ENCODE measurements at regions not wholly inside any gene's neighbourhood (a gene's known extent, or its start where the extent isn't known, plus 50 kb on each side); places are given as distances from the start of the nearest gene placed in this dataset.
"Not testable (repeated sequence)": the region's sequence is repeated elsewhere in the genome, so short reads cannot be mapped to it uniquely, and the experiment has no call there.

GRCh38 chr10:7108141-7108540, 302.7 kb downstream of the SFMBT2 start:
- no peak for DNase-seq

DNA sequence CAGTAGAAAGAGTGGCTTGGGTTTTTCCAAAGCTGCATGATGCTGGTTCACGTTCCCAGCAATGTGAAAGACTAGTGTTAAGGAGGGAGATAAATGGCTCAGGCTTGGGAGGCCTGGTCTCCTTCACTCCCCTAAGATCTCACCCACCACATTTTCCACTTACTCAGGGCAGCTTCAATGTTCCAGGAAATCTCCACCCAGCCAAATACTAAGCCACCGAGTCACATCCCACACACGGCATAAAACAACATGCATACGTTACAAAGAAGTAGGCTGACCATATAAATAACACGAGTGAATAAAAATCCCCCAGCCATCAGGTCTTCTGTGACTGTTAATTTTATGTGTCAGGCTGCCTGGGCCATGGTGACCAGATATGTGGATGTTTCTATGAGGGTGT, 303.5 kb downstream of the SFMBT2 start:
- no peak for DNase-seq

- not testable (repeated sequence) for DNase-seq
Measured at GRCh38 chr10:7104379-7104778, 306.5 kb downstream of the SFMBT2 start.

- no peak for DNase-seq
Measured at GRCh38 chr10:7102557-7103349, 308.1 kb downstream of the SFMBT2 start.

DNA sequence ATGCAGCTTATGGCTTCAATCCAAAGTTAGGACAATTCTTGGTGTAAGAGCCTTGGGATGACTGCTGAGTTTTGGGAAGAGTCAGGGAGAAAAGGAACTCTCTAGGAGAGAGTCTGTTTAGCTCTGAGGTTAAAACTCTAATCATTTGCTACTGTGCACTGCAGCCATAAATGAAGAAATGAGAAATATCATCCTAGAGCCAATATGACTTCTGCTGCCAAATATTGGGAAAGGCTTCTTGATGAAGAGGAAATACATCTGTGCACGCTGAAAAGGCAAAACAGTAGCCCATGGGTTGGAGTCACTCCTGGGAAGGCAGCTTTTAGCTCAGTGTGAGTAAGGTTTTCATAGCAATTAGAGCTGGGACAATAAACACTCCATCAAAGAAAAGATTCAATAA, 308.8 kb downstream of the SFMBT2 start:
- no peak for DNase-seq

DNA sequence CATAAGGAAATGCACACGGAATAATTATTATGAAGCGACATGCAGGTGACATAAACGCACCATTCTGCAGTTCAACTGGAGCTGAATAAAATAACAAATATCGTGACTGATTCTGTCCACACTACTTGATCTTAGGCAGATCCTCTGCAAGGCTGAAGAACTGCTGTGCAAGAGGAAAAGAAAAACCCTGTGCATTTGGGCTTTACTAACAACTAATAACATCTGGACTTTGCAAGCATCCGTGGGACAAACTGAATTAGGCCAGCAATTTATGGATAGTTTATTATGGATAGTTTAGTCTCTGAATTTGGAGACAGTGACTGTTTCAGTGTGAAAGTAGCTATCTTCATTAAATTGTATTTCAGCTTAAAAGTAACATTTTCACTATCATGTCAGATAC, 309.4 kb downstream of the SFMBT2 start:
- no peak for DNase-seq

GRCh38 chr10:7100032-7100702, 310.7 kb downstream of the SFMBT2 start:
- no peak for DNase-seq

DNA sequence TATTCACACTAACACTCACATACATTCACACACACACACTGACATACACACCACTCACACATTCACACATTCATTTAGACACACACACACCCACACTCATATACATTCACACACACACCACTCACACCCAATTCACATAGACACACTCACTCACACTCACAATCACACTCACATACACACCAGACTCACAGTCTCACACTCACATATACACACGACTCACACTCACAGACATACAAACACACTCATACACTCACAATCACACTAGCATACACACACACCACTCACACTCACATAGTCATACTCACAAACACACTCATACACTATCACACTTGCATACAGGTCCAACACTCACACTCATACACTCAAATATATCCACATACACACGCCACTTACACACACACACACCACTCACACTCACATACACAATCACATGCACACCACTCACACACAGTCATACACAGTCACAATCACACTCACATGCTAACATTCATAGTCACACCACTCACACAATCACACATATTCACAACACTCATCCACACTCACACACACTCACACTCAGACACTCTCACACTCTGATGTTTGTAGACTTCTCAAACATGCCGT, 312.6 kb downstream of the SFMBT2 start:
- no peak for DNase-seq

DNA sequence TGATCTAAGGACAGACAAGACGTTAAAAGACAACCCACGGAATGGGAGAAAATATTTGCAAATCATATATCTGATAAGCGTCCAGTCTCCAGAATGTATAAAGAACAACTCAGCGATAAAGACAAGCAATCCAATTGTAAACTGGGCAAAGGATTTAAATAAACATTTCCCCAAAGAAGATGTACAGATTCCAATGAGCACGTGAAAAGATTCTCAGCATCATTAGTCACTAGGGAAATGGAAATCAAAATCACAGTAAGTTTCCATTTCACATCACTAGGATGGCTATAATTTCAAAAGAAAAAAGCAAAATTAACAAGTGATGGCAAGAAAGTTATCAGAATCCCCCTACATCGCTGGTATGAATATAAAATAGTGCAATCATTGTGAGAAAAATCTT, 316.1 kb downstream of the SFMBT2 start:
- DNase-seq: peak in 1 of 3 donors; percentile 41

DNA sequence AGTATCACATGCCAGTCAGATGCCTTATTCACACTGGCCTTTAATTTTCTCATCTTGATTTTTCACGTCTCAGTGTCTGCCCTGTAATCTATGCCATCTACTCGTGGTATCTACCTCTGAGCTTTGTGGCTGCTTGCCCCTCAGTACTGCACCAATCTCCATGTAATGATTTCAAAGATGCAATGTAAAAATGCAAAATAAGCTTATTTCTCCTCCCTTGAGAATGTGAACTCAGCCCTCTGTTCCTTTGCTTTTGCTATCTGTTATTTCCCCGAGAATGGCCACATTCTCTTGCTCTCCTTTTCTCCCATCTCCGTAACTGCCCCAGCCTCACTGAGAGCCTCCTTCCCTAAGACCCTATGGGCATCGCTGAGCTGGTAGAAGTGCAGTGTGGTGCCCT, 317.5 kb downstream of the SFMBT2 start:
- no peak for DNase-seq

- no peak for DNase-seq
Measured at GRCh38 chr10:7092603-7093002, 318.2 kb downstream of the SFMBT2 start.

- no peak for DNase-seq
Measured at GRCh38 chr10:7090529-7090928, 320.3 kb downstream of the SFMBT2 start.

GRCh38 chr10:7085913-7086589, 324.8 kb downstream of the SFMBT2 start:
- DNase-seq: no peak

- DNase-seq: peak in 1 of 3 donors; percentile 14
Measured at GRCh38 chr10:7085147-7085912, 325.5 kb downstream of the SFMBT2 start.

- no peak for DNase-seq
Measured at GRCh38 chr10:7084280-7085005, 326.4 kb downstream of the SFMBT2 start.

DNA sequence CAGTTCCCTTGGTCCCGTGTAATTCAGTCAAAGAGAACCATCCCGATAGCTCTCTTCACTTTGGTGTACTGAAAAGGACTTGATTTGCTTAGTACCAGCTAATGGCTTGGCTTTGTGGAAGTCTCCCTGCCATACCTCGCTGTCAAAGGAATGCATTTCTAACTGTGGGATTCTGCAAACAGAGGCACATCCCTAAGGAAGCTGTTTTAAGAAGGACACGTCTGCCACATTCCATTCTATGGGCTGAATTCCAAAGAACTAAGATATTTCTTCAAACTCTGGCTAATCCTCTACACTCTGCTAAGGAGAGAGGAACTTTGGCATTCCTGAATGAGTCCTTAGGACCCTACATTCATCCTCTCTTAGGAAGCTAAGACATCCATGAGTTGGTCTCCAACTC, 327.9 kb downstream of the SFMBT2 start:
- no peak for DNase-seq

- no peak for DNase-seq
Measured at GRCh38 chr10:7077880-7078279, 333.0 kb downstream of the SFMBT2 start.

- DNase-seq: no peak
Measured at GRCh38 chr10:7075851-7076250, 335.0 kb downstream of the SFMBT2 start.

DNA sequence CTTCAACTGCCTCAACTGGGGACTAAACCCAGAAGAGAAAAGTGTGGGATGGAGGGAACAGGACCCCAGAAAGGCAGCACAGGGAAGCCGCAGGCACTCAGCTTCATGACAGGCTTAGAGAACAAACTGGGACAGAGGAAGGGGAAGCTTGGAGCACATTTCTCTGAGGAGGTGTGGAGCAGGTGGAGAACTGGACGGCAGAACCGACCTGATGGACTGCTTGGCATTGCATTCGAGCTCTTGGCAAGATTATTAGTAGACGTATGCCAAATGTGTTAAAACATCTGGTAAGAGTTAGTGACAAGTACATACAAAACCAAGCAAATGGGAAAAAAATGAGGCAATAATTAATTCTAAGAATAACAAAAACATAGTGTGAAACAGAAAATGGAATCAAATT, 335.7 kb downstream of the SFMBT2 start:
- no peak for DNase-seq

DNA sequence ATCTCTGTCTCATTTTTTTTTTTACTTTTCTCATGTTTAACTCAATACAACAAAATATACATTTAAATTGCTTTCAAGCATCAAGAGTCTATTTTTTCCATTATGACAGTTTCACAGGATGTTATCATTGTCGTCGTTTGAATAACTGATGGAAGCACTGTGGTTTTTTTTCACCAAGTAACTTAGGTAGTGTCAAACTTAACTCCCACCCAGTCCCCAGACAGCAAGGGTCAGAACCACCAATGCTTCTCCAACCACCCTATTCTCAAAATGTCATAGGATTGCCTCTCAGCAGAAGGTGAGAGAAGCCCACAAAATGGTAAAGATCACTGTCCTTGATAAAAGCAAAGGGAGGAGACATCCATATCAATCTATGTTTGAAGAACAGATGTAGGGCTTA, 339.4 kb downstream of the SFMBT2 start:
- no peak for DNase-seq

- DNase-seq: no peak
Measured at GRCh38 chr10:7070950-7071349, 339.9 kb downstream of the SFMBT2 start.

- no peak for DNase-seq
Measured at GRCh38 chr10:7069706-7070105, 341.1 kb downstream of the SFMBT2 start.
